ENCODE measurements at regions not wholly inside any gene's neighbourhood (a gene's known extent, or its start where the extent isn't known, plus 50 kb on each side); places are given as distances from the start of the nearest gene placed in this dataset.

- TF ChIP-seq POLR2A (IDR thresholded peaks at IDR 0.05; ENCODE audit: low read length) (no peak), GATA1 (IDR thresholded peaks at IDR 0.05; ENCODE audit: low read depth, low read length) (no peak)
Observed at GRCh38 chrX:38500141-38500540, 61.2 kb upstream of the TSPAN7 start.
